NCI-H2196 treated with DMSO at 0.1 percent for 48 hours (cell line): ENCODE measurements at regions not wholly inside any gene's neighbourhood (a gene's known extent, or its start where the extent isn't known, plus 50 kb on each side); places are given as distances from the start of the nearest gene placed in this dataset.

Experiments
- DNase-seq: peaks from one replicate; lab custom pipeline; 2025; ENCODE audit not compliant: unreplicated experiment; lab: John Stamatoyannopoulos, UW

GRCh38 chr1:194133152-194133551 lies 946.7 kb upstream of the B3GALT2 start:
- DNase-seq = no peak

DNA sequence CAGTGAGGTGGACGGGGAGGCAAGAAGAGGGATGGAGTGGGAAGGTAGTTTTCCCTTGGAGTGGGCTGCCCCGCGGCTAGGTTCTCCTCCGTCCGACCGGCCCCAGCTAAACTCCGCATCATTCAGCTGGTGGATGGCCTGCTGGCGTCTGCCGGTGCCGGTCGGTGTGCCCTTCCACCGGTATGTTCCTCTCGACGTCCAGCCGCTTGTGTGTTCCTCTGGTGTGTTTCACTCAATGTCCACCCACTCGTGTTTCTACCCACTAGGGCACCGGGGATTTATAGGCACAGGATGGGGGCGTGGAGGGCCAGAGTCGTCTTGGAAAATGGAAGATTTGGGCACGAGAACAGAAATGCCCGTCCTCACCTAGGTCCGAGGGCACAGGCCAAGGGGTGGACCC lies 931.7 kb upstream of the B3GALT2 start:
- no peak for DNase-seq

DNA sequence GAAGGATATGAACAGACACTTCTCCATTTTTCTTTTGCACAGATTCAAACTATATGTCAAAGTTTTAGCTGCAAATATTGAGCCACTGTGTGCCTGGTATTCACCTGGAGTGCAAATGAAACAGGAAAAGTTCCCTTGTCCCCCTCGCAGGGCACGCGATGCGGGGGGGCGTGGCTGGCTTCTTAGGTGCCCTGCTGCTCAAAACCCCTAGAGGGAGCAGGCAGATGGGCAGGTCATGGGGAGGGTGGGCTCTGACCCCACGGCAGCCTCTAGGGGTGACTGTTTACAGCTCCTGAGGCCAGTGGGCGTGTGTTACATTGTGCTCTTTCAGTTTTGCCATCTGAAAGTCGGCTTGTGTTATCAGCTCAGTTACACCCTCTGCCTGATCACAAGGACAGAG lies 931.2 kb upstream of the B3GALT2 start:
- no peak for DNase-seq

DNA sequence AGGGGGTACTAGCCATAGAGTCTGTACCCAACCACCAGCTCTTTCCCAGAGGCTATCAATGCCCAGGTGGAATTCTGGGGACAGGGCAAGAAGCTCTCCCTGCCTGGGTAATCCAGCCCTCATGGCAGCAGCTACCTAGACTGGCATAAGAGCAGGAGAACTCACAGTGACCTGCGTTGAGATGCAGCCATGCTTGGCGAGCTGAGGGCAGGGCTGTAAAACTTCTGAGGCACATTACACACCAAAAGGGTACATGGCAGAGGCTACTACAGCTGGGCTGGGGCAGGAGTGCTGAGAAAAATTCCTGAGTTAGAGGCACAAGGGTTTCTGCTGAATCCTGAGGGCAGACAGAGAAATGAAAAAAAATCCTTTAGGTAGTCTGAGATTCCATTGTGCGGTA lies 927.9 kb upstream of the B3GALT2 start:
- DNase-seq = no peak

DNA sequence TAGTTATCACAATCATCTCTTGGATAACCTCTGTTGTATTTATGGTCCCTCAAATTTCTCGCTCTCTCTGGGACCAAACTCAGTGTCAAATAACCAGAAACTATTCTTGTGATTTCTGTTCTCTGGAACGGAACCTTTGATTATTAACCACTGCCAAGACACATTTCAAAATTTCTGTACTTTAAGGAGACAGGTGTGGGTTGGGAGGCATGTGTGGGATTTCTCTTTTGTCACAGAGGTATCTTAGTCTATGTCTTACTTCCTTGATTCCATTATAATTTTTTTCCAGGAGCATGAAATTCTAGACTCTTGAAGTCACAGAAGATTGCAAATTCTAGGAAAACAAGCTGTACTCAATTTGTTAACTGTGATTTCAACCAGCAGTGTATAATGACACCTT lies 919.0 kb upstream of the B3GALT2 start:
- DNase-seq = no peak

GRCh38 chr1:194104247-194104844 lies 917.9 kb upstream of the B3GALT2 start:
- no peak for DNase-seq

- no peak for DNase-seq
Measured at GRCh38 chr1:194103516-194104246, 917.3 kb upstream of the B3GALT2 start.

- no peak for DNase-seq
Measured at GRCh38 chr1:194103101-194103500, 916.7 kb upstream of the B3GALT2 start.

DNA sequence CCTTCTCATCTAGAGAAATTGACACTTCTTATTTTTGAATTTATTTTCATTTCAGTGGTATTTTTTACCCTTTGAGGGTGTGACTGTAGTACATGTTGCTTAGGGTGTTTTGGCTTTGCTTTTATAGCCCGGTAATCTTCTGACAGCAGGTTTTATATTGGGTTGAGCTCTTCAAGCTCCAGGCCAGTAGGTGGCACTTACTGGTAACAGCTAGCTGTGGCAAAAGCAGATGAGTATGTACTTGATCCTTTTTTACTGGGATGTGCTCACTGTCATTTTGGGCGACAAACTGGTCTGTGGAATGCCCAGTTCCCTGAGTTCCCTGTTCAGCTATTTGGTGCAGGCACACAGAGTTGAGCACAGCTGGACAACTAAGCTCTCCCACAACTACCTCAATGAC lies 916.2 kb upstream of the B3GALT2 start:
- no peak for DNase-seq

- DNase-seq = no peak
Measured at GRCh38 chr1:194084755-194085154, 898.3 kb upstream of the B3GALT2 start.

DNA sequence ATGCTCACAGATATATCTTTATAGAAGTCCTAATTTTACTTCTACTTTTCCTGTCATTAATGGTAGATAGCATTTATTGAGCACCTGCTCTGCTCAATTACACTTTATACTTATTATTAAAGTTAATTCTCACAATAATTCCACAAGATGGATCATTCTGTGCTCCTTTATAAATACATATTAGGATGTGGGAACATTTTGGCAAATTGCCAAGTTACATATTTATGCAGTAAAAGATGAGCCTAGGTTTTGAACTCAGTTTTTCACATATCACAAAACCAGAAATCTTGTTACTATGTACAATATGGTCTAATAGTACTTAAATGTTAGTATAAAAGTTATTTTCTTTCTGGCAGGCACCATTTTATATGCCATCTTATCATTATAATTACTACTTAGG lies 895.0 kb upstream of the B3GALT2 start:
- no peak for DNase-seq

DNA sequence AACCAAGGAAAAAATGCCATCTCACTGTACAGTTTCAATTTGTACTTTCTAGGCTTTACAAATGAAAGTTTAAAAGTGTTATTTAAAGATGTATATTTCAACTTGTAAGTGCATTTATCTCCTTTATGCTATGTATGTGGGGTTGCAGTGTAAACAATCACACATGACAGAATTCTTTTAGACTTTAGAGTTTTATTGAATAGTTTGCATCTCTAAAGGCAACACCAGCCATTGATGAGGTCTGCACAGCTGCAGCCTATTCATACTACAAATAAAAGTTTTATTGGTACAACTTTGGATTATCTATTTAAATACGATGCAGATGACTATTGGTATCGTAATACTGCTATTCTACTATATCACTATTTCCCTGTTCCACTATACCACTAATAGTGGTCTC lies 894.4 kb upstream of the B3GALT2 start:
- DNase-seq = no peak

DNA sequence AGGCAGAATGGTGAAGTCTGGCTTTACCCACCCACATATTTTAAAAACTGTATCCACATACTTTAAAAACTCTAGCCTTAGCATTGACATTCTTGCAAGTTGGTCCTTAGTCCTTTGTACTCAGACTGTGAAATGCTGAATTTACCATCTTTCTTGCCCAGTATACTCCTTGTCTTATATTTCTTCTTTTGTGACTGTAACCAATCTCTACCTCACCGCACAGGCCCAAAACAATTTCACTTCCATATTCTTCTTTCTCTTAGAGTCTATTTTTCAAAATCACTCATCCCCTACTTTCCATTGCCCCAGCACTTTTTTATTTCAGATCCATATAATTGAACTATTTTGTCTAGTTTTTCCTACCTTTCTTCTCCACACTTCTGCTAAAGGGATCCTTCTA lies 892.4 kb upstream of the B3GALT2 start:
- no peak for DNase-seq

DNA sequence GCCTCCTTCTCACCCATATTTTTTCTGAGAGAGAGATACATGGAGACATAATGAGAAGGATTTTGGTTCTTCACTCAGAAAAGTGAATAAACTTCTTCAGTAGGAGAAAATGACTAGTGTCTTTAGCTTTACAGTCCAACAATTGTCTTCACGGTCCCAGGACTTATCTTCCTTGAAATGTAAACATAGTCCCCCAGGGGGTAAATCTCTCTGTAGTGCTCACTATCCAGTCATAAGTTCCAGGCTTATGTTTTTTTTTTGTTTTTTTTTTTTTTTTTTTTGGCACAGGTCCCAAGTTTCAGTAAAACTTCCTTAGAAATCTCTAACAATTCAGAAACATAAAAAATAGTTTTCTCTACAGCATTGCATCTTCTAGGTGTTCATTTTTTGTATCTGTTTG lies 890.2 kb upstream of the B3GALT2 start:
- no peak for DNase-seq

- no peak for DNase-seq
Measured at GRCh38 chr1:194073833-194074232, 887.4 kb upstream of the B3GALT2 start.

DNA sequence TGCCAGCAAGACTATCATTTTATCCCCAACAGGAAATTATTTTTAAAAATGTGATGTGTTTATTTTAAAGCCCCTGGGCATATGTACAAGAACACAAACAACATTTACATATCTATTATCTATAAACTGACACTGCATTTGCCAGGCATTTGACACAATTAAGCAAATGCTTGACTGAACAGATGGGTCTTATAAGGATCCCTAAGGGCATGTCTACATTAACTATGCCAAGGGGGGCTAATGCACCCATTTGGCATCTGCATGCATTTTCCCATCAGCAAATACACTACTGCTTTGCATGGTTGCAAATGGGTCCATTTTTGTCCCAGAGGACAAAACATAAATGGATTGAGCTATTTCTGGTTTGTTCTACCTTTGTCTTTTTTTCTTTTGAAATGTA lies 884.8 kb upstream of the B3GALT2 start:
- no peak for DNase-seq

DNA sequence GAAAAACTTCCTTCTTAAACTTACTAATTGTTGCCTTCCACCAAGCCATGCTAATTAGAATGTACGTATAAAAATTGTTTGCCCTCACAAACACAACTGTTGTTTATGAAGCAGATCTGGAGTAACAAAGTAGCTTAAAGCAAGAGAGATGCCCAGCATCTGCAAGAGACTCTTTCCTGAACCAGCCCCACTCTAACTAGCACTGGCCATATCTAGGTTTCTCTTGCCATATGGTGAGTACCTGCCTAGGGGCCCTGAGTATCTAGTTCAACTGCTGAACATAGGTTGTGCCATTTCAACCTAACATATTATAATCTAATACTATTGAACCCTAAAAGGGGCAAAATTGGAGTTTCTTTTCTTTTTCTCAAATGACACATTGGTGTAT lies 883.4 kb upstream of the B3GALT2 start:
- DNase-seq = no peak

DNA sequence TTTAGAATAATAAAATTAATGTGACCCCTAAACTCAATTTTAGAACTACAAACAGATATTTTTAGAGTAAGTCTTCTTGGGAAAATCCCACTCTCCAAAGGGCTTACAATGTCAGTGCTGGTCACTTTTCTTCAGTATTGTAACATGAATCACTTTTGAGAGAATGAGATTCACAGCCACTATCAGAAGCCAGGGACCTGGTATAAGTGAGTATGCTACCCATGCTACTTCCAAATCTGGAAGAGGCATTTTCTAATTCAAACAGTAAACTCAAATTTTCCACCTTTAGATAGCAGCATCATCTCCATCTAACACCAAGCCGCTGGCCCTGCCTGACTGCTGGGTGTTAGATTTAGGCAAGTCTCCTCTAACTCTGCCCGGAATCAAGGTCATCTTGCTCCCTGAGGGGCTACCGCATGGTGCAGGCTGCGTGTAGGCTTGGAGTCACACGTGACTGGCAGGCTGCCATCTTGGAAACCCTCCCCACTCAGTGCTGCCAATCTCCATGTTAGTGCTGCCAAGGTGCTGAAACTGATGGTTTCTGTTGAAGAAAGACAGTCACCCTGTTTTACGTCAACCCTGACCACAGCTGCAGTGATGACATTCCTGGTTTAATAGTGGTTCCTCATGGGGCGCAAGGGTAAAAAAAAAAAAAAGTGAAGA lies 882.9 kb upstream of the B3GALT2 start:
- DNase-seq = no peak

GRCh38 chr1:194068446-194069167 lies 882.2 kb upstream of the B3GALT2 start:
- no peak for DNase-seq

DNA sequence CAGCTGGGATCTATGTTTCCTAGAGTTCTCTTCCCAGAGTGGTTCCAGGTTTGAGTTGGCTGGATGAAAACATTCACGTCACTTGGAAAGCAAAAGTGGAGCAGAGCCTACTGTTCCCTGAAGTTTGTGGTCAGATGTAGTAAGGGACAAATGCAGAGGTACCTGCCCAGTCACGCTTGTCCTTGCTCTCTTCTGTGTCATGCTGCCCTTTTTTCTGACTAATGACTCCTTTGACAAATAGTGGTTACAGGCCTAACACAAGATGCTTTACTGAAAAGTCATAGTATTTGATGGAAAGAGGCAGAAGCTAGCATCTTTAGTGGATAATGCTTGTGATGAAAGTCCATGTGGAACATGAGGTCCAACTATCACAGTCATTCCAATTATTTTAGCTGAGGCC lies 881.4 kb upstream of the B3GALT2 start:
- DNase-seq = no peak

DNA sequence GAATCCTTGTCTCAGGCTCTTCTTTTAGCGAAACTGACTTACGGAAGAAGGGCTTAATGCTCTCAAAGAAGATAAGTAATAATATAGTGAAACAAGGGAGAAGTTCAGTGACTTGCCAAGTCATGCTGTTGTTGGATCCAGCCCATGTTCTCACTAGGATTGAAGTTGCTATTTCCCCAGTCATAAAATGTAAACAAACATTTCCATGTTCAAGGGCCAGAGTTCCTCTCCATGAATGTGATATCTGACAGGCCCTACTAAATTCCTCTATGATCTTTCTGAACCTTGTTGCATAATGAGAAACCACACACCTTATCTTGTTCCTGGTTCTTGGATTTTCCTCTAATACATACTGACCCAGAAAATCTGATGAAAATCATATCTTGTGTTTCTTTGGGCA lies 876.5 kb upstream of the B3GALT2 start:
- no peak for DNase-seq

DNA sequence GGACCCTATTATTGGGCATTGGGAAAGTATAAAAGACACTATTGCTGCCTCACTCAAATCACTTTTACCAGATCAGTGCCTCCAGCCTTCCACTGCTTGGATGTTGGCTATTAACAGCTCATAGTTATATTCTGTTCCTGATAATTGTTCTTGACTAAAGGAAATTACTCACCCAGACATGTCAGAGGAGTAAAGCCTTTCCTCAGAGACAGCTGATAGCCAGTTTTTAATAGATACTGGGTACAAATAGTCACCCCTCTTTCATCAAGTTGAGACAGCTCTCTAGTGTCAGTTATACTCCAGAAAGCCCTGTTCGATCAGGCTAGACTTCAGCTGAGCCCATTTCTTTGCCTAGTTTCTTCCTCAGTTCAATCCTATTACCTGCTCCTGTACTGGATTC lies 876.1 kb upstream of the B3GALT2 start:
- no peak for DNase-seq
